GM18499 (cell line): ENCODE measurements at regions not wholly inside any gene's neighbourhood (a gene's known extent, or its start where the extent isn't known, plus 50 kb on each side); places are given as distances from the start of the nearest gene placed in this dataset.

Experiments used
- ATAC-seq: cut with Tn5 transposase; IDR thresholded peaks from one replicate; pipeline ENCODE4 v1.9.1; 2021; ENCODE audit warnings: moderate number of reproducible peaks; ENCODE audit not compliant: insufficient read depth, unreplicated experiment

DNA sequence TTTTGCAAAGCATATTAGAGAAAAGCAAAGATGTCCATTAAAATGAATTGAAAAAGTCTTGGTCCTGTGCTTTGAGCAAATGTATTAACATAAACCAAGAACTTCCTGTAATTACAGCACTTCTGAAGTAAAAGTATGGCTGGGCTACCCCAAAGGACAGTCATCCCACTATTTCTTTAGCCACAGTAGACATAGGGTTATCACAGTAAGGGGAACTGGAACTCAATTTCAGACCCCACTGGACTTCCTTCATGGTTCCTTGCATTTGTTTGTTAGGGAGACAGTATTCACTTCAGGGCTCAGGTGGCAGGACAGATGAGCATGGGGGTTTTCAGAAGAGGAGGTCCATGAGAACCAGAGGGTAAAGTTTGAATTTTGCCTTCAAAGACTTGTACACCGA, 203.1 kb upstream of the PDE1C start:
- ATAC-seq = no peak

DNA sequence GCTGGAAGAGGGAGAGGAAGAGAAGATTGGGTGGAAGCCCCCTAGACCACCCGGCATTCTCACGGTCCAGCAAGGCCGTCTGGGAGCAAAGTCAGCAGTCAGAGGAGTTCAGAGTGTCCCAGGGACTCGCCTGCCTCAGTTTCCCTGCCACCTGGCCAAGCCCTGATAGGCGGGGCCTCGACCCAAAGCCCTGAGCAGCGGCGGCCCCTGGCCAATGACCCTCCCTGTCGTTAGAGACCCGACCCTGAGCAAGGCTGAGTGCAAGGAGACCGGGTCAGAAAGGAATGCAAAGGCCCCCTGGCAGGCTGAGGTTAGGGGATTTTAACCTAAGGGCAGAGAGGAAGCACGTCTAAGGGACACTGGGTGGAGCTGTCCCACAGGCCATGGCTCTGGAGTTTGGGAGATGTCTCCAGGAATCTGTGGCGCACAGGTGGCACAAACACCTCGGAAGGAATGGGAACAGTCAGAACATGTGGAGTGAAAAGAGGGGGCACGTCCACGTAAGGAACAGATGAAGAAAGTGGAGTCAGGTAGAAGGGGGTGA, 196.8 kb upstream of the PDE1C start:
- ATAC-seq = no peak

DNA sequence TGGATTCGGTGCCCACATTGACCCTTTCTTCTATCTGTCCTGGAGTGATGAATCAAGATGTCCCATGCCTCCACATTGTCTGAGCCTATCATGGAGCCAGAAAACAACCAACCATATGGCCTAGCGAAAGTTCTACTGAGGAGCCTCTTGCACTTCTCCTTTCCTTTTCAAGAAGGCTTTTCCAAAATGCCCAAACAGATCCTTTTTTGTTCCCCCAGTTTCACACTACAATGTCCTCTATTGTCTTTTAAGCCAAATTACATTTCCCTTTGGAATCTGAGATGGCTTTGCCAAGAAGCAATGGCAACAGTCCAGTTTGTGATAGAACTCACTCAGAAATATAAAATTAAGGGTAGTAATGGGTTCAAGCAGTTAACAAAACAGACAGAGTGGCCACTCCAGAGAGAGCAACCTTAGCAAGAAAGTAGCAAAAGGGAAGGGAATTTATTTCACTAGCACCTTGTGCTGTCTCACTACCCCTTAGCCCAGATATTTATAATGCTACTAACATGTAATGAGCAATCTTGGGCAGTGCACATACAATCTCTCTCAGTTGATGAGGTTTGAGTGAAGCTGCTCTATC, 194.6 kb upstream of the PDE1C start:
- no peak for ATAC-seq

DNA sequence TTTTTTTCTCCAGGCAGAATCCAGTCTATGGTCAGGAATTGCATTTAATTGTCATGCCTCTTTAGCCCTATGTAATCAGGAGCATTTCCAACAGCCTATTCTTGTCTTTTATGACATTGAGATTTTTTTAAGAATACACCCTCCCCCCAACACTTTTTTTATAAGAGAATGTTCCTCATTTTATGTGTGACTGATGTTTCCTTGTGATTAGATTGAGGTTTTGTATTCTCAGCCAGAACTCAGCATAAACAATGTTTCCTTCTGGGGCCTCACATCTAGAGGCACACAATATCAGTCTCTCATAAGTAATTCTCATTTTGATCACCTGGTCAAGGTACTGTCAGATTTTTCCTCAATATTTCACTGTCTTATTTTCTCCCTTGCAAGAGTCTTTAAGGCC, 193.4 kb upstream of the PDE1C start:
- no peak for ATAC-seq

DNA sequence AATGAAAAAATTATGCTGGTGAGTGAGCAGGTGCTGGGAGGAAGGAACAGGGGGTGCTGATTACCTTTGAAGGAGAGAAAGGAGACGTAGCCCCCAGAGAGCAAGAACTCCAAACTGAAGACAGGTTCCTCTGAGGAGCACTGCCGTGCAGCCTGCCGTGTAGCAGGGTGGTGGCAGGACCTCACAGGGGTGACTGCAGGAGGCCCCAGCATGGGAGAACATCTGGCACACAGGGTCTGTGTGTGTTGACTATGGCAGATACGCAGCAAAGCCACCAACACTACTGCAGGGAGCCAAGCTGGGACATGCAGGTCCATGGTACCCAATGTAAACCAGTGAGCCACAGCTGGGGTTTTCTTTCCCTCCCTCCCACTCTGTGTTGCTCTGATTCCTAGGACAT, 192.1 kb upstream of the PDE1C start:
- ATAC-seq = no peak

DNA sequence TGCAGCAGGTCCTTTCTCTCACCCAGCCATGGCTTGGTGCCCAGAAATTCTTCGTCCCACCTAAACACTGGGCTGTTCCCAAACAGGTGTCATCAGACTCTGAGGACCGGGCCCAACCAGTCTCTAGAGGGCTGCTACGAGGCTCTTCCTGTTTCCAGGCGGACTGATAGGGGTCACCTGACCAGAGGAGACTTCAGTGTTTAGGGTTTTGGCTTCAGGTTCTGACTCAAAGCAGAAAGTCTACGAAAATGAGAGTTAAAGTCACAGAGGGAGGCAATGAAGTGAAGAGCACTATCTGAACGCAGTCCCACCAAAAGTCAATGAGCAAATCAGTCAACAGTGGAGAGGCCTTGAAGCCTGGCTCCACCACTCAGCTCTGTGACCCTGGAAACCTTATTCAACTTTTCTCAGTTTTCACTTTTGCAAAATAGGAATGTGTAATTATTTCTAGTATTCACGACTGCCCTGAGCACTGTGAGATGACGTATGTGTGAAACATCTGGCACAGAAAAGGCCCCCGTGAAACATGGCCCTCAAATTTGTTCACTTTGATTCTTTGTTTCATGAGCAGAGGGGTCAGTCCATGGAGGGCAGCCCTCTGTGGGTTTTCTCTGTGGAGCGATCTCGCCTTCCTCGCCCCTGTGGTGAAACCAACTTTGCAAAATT, 189.9 kb upstream of the PDE1C start:
- ATAC-seq = peak; percentile 60

DNA sequence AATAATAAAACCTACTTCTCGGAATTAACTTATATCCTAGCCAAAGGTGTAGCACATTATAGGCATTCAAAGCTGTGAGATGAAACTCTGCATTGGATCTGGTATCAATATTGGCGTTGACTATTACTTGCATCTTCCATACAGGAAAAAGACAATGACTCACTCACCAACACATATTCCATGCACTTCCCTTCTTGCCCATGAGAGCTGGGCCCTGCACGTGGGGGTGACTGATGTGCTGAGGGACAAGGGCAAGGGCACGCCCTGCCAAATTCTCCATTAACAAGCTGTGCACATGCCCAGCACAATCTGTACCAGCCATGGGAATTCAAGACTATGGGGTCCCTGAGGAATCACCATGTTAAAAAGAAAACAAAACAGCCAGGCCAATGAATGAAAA, 188.1 kb upstream of the PDE1C start:
- ATAC-seq = no peak

DNA sequence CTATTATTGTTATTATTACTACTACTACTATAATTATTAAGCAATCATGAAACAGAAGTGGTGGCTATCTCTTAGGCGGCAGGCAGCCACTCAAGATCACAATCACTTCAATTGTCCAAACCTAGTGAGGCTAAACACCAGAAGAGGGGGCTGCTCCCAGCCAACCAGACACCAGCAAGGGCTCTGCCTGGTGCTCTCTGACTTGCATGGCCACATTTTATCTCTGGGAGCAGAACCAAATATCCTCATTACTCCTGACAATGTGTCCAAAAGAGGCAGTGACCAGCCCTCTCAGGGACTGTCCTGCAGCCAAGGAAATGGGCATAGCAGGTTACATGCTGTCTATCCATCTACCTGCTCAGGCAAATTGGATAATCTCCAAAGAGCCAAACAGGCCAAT, 187.4 kb upstream of the PDE1C start:
- no peak for ATAC-seq

DNA sequence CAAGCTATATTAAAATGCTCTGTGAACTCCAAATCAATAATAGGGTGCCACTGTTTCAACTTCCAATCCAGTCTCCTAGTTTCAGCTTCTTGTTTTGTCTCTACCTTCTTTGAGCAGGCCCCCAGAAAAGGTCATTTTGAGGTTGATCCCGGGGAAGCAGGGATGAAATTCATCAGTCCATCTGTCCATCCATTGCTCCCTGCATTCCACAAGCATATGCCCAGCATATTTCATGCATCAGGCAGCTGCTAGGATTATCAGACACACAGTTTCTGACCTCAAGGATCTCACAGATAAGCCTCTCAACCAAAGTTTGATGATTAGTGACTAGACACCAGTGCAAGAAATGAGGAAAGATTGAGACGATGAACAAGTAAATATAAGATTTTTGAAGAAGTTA, 186.6 kb upstream of the PDE1C start:
- ATAC-seq = no peak

DNA sequence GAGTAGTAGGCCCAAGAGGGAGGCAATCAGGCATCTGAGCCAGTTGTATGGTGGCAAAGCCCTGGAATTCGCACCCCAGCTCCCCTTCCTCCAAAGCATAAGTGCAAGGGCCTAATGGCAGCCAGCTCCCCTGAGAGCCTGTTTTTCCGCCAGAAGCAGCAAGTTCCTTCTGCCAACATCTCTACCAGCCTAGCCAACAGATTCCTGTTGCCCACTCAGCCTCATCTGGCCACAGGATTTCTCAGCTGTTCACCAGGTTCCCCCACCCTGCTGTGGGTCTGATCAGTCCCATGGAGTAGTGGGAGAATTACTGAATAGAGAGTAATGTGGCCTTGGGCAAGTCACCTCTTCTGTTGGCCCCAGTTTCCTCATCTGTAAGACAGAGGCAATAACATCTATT, 186.2 kb upstream of the PDE1C start:
- no peak for ATAC-seq

DNA sequence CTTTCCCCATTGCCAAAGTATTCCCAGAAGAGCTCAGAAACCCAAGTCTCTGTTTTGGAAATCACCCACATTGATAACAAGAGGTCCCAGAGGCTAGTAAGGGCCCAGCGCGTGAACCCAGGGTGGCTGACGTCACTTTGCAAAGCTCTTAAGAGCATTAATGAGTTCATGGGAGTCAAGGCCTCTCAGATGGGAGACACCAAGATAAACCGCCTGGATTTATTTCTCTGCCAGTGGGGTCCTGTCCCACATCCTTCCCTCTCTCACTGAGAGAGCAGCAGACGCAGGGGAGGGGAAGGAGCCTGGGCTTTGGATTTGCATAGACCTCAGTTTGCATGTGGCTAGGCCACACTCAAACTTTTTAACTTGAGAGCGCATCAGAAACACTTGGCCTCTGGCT, 184.8 kb upstream of the PDE1C start:
- ATAC-seq = no peak

DNA sequence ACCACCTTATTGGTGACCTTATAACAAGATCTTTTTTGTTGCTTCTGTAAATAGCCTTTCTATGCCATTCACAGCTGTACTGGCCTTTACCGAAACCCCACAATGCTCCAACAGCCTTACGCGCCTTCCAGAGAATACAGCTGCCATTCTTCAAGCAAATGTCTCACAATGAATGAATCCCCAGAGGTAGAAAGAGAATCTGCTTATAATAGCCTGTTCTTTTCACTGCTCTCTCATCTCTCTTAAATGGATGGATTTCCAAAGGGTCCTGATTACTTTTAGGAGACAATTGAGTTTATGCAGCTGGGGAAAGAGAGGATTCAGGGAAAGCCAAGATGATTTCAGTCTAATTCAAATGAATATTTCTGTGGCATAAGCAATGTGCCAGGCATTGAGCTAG, 183.1 kb upstream of the PDE1C start:
- ATAC-seq = no peak

DNA sequence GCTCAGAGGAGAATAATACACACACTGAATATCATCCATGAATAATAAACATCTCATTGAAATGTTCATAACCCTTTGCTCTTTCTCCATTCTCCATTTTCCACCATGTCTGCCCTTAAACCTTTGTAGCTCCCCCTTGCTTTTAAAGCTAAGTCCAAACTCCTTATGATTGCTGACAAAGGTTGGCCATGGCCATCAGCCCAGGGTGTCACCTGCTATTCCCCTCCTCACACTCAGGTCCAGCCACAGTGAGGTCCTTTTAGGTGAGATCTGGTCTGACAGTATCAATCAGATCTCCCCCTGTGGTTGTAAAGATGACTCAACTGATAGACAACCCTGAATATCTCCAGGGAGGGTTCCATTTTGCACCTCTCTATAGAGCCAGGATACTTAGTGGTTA, 181.5 kb upstream of the PDE1C start:
- ATAC-seq = no peak

DNA sequence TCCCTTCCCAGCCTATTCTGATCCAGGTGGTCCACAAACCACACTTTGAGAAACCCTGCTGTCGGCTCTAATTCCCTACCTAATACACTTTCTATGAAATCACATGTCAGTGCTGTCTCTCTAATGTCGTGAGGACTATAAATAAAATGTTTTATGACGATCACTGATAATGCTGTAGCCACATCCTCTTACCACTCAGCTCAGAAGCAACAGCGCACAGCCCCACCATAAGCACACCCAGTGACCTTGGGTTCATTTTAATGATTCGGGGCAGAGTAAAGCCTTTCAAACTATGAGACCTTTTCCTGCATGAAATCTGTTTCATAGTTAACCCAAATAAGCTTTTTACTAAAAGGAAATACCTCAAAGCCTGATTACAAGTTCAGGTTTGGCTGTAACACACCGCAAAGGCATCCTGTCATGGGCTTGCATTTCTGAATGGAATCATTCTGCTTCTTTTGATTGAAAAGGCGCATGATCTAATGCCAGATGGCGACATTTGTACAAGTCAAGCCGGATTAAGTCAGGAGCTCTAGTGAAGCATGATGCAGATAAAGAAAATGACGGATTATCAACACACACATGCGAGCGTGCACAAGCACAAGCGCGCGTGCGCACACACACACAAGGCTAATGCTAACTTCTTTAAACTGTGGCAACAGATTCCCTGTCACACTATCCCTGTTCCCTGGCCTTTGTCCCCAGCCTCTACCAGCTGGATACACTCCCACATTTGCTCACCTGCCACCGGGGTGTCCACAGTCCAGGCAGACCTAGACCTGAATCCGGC, 180.5 kb upstream of the PDE1C start:
- ATAC-seq = no peak

DNA sequence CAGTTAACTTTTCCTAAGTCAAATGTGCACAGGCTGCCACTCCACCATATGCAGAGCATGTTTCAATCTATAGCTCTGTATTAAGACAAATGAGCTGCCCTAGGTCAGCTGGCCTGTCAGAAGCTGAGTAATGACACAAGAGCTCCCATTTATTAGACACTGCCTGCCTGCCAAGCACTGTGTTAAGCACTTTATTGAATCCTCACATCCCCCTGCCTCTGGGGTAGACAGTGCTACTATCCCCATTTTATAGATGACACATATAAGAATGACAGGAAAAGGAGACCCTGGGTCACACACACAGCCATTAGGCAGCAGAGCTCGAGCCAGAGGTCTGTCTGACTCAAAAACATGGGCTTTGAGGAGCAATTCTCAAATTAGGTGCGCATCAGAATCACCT, 179.8 kb upstream of the PDE1C start:
- ATAC-seq = no peak

DNA sequence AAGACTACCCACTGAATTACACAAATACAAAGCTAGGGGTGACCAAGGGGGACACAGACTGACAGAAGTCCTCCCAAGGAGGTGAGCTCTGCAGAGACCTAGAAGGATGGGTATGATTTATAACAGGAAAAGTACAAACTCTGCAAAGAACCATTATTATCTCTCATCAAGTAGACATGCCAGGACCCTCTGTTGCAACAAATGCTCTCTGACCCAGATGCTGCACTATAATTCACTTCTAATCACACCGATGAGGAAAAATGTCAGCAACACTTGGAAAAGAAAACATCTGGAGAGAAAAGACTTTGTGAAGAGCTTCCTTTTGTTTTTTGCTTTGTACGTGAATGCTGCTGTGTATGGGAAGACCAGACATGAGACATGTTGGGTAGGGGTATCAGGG, 178.3 kb upstream of the PDE1C start:
- no peak for ATAC-seq

DNA sequence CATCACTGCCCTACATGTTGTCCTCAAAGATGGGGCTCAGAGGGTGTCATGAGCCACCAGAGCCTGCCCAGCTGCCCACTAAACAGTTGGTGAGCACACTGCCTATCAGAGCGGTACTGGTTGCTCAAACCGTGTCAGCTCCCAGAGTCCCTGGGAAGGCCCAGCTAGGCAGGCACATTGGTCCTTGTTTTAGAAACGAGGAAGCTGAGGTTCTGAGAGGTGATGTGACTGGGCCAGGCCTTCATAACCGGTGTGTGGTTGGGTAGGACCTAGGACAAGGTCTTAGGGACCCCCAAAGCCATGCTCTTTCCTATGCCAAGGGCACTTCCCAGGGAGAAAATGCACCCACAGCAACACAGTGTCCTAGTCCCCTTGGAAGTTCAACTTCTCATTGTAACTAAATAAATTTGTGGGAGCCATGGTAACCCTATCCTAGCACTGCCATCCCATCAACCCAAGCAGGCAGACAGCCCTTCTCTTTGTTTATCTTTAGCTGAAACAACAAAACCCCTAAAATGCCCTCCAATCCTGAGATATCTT, 174.7 kb upstream of the PDE1C start:
- ATAC-seq = no peak

DNA sequence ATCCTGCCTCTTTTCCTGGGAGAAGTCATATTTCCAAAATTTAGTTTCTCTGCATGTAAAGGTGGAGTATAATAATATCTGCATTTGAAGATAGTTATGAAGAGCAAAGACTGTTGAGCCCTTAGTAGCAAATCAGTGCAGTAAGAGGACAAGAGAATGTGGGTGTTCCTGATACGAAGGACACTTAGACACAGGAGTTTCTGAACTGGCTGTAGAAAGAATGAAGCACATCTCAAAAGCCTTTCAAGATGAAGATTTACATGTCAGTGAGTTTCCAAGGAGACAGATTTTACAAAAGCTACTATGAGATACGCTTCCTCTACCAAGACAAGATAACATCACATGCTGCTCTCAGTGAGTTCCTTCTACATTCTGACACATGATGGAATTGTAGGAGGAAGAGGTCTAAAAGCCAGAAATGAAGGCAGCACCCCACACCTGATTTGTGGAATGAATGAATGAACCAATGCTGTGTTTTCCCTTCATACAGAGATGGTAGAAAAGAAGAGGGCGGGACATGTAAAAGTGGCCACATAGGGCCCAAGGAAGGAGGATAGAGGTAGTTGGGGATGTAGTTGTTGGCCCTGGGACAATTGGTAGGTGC, 173.6 kb upstream of the PDE1C start:
- no peak for ATAC-seq

DNA sequence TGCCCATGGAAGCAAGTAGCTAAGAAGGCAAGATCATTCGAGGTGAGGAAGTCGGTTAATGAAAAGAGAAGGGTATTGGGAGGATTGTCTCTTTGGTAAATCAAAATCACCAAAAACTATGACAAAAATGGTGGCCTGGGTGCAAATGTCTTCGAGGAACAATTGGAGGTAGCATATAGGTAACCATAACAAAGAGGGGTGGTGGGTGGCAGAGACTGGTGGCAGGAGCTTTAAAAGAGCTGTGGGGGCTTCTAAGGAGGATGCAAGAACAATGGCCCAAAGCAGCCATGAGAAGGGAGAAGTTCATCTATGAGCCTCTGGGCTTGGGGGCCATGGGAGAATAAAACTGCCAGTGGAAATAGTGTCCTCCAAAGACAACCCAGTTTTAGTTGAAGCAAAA, 172.2 kb upstream of the PDE1C start:
- ATAC-seq = no peak

DNA sequence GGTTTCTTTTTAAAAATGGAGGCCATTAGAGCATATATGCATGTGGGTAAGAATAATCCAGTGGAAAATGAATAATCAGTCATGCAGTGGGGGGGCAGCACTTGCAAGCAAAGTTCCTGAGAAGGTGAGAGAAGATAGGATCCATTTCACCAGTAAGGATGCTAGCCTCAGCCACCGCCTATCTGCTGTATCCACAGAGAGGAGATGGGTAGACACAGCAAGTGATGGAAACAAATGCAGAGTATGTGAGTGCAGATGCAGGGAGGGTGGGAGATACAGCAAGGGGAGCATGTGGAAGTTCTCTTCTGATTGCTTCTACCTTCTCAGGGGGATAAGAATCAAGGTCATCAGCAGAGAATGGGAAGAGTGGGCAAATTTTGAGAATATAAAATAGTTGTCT, 171.4 kb upstream of the PDE1C start:
- ATAC-seq = no peak

DNA sequence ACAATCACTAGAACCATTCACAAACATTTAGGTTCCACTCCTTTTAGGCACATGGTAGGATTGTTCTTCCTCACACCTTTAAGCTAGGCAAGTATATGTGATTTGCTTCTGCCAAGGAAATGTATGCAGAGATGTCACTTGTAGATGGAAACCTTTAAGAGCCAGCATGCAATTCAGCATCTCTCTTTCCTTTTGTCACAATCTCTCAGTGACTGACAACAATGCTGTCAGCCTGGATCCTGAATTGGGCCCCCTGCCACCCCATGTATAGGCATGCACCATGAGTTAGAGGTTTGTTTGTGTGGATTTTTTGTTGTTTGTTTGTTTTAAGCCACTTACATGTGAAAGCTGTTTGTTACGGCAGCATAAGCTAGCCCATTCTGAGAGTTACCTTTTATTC, 169.6 kb upstream of the PDE1C start:
- no peak for ATAC-seq
